GM12801 (cell line): ENCODE measurements at regions not wholly inside any gene's neighbourhood (a gene's known extent, or its start where the extent isn't known, plus 50 kb on each side); places are given as distances from the start of the nearest gene placed in this dataset.

Experiments
- TF ChIP-seq, protein P1 (sequence below): IDR thresholded peaks from one replicate; pipeline ENCODE4 v1.5.1; 2011; ENCODE audit warnings: control low read depth; ENCODE audit not compliant: insufficient read length; ENCODE audit errors: extremely low read depth

DNA sequence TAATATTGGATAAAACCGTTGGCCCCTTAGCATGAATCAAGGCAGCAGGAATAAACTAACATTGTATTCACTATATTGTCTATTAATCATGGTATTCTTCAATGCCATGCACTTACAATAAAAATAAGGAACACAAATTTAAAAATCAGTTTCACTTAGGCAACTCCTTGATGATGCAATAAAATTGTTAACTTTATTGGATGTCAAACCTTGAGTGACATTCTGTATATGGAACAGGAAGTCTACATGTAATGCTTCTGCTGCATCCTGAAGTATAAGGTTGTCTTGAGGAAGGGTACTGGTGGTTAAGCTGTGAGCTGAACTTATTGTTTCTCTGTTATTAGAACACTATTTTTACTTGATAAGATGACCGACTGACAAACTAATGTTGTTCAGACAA is 605.5 kb downstream of the SATB2 start:
- TF ChIP-seq, protein P1, sequence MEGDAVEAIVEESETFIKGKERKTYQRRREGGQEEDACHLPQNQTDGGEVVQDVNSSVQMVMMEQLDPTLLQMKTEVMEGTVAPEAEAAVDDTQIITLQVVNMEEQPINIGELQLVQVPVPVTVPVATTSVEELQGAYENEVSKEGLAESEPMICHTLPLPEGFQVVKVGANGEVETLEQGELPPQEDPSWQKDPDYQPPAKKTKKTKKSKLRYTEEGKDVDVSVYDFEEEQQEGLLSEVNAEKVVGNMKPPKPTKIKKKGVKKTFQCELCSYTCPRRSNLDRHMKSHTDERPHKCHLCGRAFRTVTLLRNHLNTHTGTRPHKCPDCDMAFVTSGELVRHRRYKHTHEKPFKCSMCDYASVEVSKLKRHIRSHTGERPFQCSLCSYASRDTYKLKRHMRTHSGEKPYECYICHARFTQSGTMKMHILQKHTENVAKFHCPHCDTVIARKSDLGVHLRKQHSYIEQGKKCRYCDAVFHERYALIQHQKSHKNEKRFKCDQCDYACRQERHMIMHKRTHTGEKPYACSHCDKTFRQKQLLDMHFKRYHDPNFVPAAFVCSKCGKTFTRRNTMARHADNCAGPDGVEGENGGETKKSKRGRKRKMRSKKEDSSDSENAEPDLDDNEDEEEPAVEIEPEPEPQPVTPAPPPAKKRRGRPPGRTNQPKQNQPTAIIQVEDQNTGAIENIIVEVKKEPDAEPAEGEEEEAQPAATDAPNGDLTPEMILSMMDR, result no peak

- TF ChIP-seq, protein P1, result no peak
These were observed 632.2 kb downstream of the SATB2 start for GRCh38 chr2:198825534-198825933.

DNA sequence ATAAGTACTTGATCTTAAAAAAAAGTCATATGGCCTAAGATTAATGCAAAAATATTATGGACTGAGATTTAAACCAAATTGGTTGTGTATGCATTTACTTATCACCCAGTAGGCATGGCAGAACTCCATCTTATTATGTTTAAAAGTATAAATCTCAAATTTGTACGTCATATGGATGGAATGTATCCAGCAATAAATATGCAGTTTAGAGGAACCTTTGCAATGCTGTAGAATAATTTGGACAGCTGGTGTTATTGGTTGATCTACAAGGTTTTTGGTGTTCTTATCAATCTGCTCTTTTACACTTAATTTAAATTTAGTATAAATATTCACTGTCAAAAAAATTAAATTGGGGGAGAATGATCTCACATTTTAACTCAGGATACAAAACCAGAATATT is 640.2 kb downstream of the SATB2 start:
- TF ChIP-seq, protein P1, result no peak

- TF ChIP-seq, protein P1, result no peak
These were observed 642.1 kb downstream of the SATB2 start for GRCh38 chr2:198815626-198816025.

- TF ChIP-seq, protein P1, result no peak
These were observed 646.5 kb downstream of the SATB2 start for GRCh38 chr2:198811198-198811597.

DNA sequence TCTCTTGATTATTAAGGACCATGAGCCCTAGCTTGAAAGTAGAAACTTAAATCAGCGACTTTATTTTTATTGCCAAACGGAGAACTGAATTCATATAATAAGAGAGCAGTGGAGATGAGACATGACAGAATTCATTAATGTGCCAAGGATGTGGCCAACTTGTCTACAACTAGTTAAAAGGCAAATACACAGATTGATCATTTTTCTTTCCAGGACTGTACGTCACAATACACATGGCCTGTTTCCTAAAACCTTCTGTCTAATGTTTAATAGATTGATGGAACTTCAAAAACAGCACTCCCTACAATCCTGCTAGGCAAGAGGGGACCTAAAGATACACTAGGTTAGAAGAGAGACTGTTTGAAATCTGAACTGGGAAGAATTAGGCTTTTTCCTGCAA is 647.8 kb downstream of the SATB2 start:
- TF ChIP-seq, protein P1, result no peak

DNA sequence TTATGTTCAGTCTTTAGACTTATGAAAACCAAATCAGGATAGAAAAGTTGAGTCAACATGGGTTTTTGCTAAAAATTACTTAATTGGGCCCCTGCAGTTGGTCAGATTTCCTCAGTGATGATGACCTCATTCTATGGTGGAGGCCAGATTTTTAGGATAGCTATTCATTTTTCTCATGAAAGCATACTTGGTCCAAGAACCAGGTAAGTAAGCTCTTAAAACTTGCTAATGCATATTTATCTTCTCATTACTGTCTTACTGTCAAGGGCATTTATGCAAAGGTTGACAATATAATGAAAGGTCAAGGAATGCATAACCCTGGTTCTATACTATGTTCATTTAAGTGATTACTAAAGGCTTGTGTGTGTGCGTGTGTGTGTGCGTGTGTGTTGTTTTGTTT is 650.6 kb downstream of the SATB2 start:
- TF ChIP-seq, protein P1, result no peak

DNA sequence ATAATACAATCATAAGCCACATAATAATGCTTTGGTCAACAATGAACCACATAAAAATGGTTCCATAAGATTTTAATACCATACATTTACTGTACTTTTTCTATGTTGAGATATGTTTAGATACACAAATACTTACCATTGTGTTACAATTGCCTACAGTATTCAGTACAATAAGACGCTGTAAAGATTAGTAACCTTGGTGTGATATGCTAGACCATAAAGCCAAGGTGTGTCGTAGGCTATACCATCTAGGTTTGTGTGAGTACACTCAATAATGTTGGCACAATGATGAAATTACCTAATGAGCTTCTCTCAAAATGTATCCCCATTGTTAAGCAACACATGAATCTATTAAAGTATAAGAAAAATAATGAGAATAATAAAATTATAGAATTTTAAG is 662.3 kb downstream of the SATB2 start:
- TF ChIP-seq, protein P1, result no peak
